HepG2 (cell line): ENCODE measurements at regions not wholly inside any gene's neighbourhood (a gene's known extent, or its start where the extent isn't known, plus 50 kb on each side); places are given as distances from the start of the nearest gene placed in this dataset.

Source experiments
- ATAC-seq: fragments of 200-7000 bp; cut with Tn5 transposase; 3 replicates; pipeline ENCODE4 v1.9.1; 2020; ENCODE audit warnings: mild to moderate bottlenecking, moderate library complexity
- BruUV-seq: library from RNA; stranded (reverse); fragments of 400-500 nt; replicated peaks from 2 replicates; lab custom pipeline; 2021; lab: Mats Ljungman, UMichigan
- CTCF ChIA-PET: fragments of 300-600 bp; formaldehyde crosslinking; extraction: SDS; loops from one replicate; lab custom pipeline; 2021; ENCODE audit warnings: low total read pairs, inconsistent platforms, low intra/inter-chr PET ratio; lab: Yijun Ruan, JAX
- POLR2A ChIA-PET: fragments of 350-600 bp; sonication (Branson Sonifier 250); formaldehyde crosslinking; loops from one replicate; lab custom pipeline; 2020; ENCODE audit warnings: antibody characterized with exemption, inconsistent platforms; lab: Yijun Ruan, JAX
- DNase-seq: peaks from one replicate; pipeline ENCODE4 v3.0.0-alpha.2; 2015; ENCODE audit warnings: low spot score
- FAIRE-seq: peaks from 3 replicates; lab custom pipeline; 2011; peaks lifted over from hg19 to GRCh38; lab: Jason Lieb, UNC
- H2AFZ ChIP-seq: one replicate; pipeline ENCODE4 v1.6.1; 2011; ENCODE audit warnings: low read length, inconsistent platforms
- H3K27ac ChIP-seq: fragments of 300-600 bp; 3 replicates; pipeline ENCODE4 v1.8.0; 2011; ENCODE audit warnings: mixed run types, mild to moderate bottlenecking, mixed read lengths, low read length, inconsistent platforms; ENCODE audit not compliant: insufficient read depth; ENCODE audit errors: extremely low read length
- H3K27me3 ChIP-seq, 2 experiments: fragments of 200-600 bp in 1 of 2; 2 replicates in 1 of 2; 3 replicates in 1 of 2; pipeline versions ENCODE4 v1.6.0 to v1.8.0; 2011; ENCODE audit warnings: low read length in 2 of 2, mild to moderate bottlenecking in 2 of 2, moderate library complexity in 2 of 2, inconsistent platforms in 1 of 2; ENCODE audit not compliant: insufficient read depth in 2 of 2, control insufficient read depth in 1 of 2
- H3K36me3 ChIP-seq, 2 experiments: fragments of 200-600 bp in 1 of 2; replicated peaks in 1 of 2; 2 replicates in 1 of 2; 3 replicates in 1 of 2; pipeline versions ENCODE4 v1.5.1 to v1.8.0; 2011; ENCODE audit warnings: low read length in 2 of 2, inconsistent platforms in 1 of 2; ENCODE audit not compliant: insufficient read depth in 2 of 2, control insufficient read depth in 1 of 2
- H3K4me1 ChIP-seq: 2 replicates; pipeline ENCODE4 v1.5.1; 2012; ENCODE audit warnings: low read length, inconsistent platforms; ENCODE audit not compliant: insufficient read depth
- H3K4me2 ChIP-seq: 2 replicates; pipeline ENCODE4 v1.6.0; 2011; ENCODE audit warnings: low read depth, low read length, inconsistent platforms
- H3K4me3 ChIP-seq, 3 experiments: fragments of 200-600 bp in 1 of 3; sonication (generic), shearing (Covaris generic) in 1 of 3; replicated peaks in 1 of 3; 2 replicates each; pipeline ENCODE4 v1.5.1; 2011 to 2016; ENCODE audit warnings: low read length in 3 of 3, inconsistent platforms in 2 of 3, low read depth in 2 of 3, mild to moderate bottlenecking in 2 of 3, control low read depth in 1 of 3, mixed read lengths in 1 of 3; ENCODE audit not compliant: insufficient read depth in 1 of 3
- H3K79me2 ChIP-seq: one replicate; pipeline ENCODE4 v1.6.1; 2011; ENCODE audit warnings: low read length, inconsistent platforms; ENCODE audit not compliant: insufficient read depth
- H3K9ac ChIP-seq: 2 replicates; pipeline ENCODE4 v1.6.0; 2011; ENCODE audit warnings: mild to moderate bottlenecking, low read depth, low read length, inconsistent platforms; ENCODE audit not compliant: insufficient read depth
- H3K9me3 ChIP-seq: 2 replicates; pipeline ENCODE4 v1.5.1; 2012; ENCODE audit warnings: mild to moderate bottlenecking, low read length
- H4K20me1 ChIP-seq: 2 replicates; pipeline ENCODE4 v1.6.0; 2011; ENCODE audit warnings: inconsistent platforms, mild to moderate bottlenecking, low read length, moderate library complexity; ENCODE audit not compliant: insufficient read depth
- HDAC6 ChIP-seq: fragments of 200-600 bp; sonication (generic); IDR thresholded peaks from 2 replicates; pipeline ENCODE4 v1.7.0; 2017; ENCODE audit warnings: mild to moderate bottlenecking, antibody characterized with exemption, low read length, low read depth
- HOMEZ ChIP-seq: IDR thresholded peaks from 2 replicates; pipeline ENCODE4 v1.6.1; 2016; ENCODE audit warnings: low read depth
- KLF9 ChIP-seq: IDR thresholded peaks from 2 replicates; pipeline ENCODE4 v1.6.1; 2016; ENCODE audit warnings: low read depth
- NFIB ChIP-seq: sonication (generic); formaldehyde crosslinking; IDR thresholded peaks from 2 replicates; pipeline ENCODE4 v1.9.0; 2021; ENCODE audit warnings: missing genetic modification reagents, mild to moderate bottlenecking, borderline replicate concordance
- PAF1 ChIP-seq: IDR thresholded peaks from 2 replicates; pipeline ENCODE4 v1.6.1; 2016; ENCODE audit warnings: missing genetic modification reagents, missing compliant biosample characterization
- PRDM15 ChIP-seq: sonication (generic); formaldehyde crosslinking; IDR thresholded peaks from 2 replicates; pipeline ENCODE4 v1.4.0; 2020; ENCODE audit warnings: missing genetic modification reagents
- RORA ChIP-seq: sonication (generic); formaldehyde crosslinking; IDR thresholded peaks from 2 replicates; pipeline ENCODE4 v1.5.0; 2020; ENCODE audit warnings: mild to moderate bottlenecking, missing genetic modification reagents, moderate library complexity
- UBTF ChIP-seq: sonication (generic); formaldehyde crosslinking; IDR thresholded peaks from 2 replicates; pipeline ENCODE4 v1.4.0; 2020; ENCODE audit warnings: mild to moderate bottlenecking, missing genetic modification reagents
- ZNF296 ChIP-seq: sonication (generic); formaldehyde crosslinking; conservative IDR thresholded peaks from 2 replicates; pipeline ENCODE4 v1.5.0; 2020; ENCODE audit warnings: mild to moderate bottlenecking, missing genetic modification reagents
- ZNF512 ChIP-seq: sonication (generic); formaldehyde crosslinking; IDR thresholded peaks from 2 replicates; pipeline ENCODE4 v1.4.0; 2020; ENCODE audit warnings: mild to moderate bottlenecking, missing genetic modification reagents
- ZUFSP ChIP-seq: sonication (generic); formaldehyde crosslinking; IDR thresholded peaks from 2 replicates; pipeline ENCODE4 v1.9.0; 2021; ENCODE audit warnings: missing genetic modification reagents, mild to moderate bottlenecking, borderline replicate concordance
- whole genome bisulfite sequencing: methylation state at CpG from one replicate; pipeline ENCODE4 v1.1.6; 2017; ENCODE audit warnings: low lambda C conversion rate; 5-methylcytosine and 5-hydroxymethylcytosine counted together
- in situ Hi-C: cut with HindIII; loops from 2 replicates; pipeline ENCODE4 v1.10.0; 2017; ENCODE audit warnings: low pct_unique_long_range_greater_than_20kb; ENCODE audit not compliant: extremely low pct_ligation_motif_present
- intact Hi-C: fragments of 100-400 bp; cut with micrococcal nuclease; formaldehyde crosslinking; loops from one replicate; pipeline ENCODE4 v1.10.0; 2022; ENCODE audit not compliant: unreplicated experiment

GRCh38 chr4:138401334-138401733 lies 159.2 kb upstream of the SLC7A11 start:
- ATAC-seq (no peak), FAIRE-seq (no peak), DNase-seq (no peak)
- no TSS peak for BruUV-seq
- H3K79me2 ChIP-seq = no peaks in the 10 kb centered on the region
- WGBS = 31% methylated on average over 3 of the region's 3 CpGs
- intact Hi-C loops (no loop called here), in situ Hi-C loops (no loop called here)
- ChIA-PET POLR2A (no interaction called here), CTCF (no interaction called here)
- H3K4me1 ChIP-seq = peaks cover 16% of the 10 kb centered on the region
- no peaks in the 10 kb centered on the region for H4K20me1 ChIP-seq
- no peak overlapping the region for H3K27ac ChIP-seq
- H3K36me3 ChIP-seq = no peaks in the 10 kb centered on the region
- no peak overlapping the region for H3K4me3 ChIP-seq
- TF ChIP-seq ZUFSP (CRISPR knock-in tag) (no peak), ZNF296 (CRISPR knock-in tag) (no peak), PAF1 (no peak), ZNF512 (no peak), RORA (CRISPR knock-in tag) (no peak), UBTF (CRISPR knock-in tag) (no peak), KLF9 (no peak), PRDM15 (no peak), NFIB (CRISPR knock-in tag) (no peak), HOMEZ (CRISPR knock-in tag) (no peak), HDAC6 (no peak)
- no peak overlapping the region for H3K4me2 ChIP-seq
- H3K9me3 ChIP-seq = no peaks in the 10 kb centered on the region
- H3K9ac ChIP-seq = no peak overlapping the region
- H2AFZ ChIP-seq = no peak overlapping the region
- H3K27me3 ChIP-seq = no peaks in the 10 kb centered on the region; a peak in 1 of 5 replicates
